ACHN (cell line): ENCODE measurements at regions not wholly inside any gene's neighbourhood (a gene's known extent, or its start where the extent isn't known, plus 50 kb on each side); places are given as distances from the start of the nearest gene placed in this dataset.
"Not testable (repeated sequence)": the region's sequence is repeated elsewhere in the genome, so short reads cannot be mapped to it uniquely, and the experiment has no call there.

Experiments
- DNase-seq: peaks from one replicate; pipeline ENCODE4 v3.0.0-alpha.2; 2015
- in situ Hi-C: cut with HindIII; loops from 2 replicates; pipeline ENCODE4 v1.10.0; 2017; ENCODE audit warnings: low sequenced_read_pairs, low pct_ligation_motif_present, low pct_unique_long_range_greater_than_20kb

DNA sequence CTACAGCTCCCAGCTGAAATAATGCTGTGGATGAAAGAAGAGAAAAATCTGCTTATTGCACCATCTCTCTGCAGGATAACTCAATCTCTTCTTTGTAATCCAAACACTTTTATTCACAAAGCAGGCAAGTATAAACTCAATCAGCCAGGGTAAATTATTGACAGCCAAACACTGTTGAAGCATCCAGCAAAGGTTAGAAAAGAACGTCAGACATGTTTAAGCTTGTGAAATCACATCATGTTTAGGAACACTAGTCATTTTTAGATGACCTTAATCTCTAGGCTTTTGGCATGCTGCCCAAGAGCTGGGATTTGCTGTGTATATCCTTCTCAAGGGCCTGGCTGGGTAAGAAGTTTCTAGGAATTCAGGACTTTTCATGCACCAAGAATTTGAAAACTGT, 1148.1 kb upstream of the FANCL start:
- peak; percentile 90 for DNase-seq
- in situ Hi-C loops, result no loop called here

DNA sequence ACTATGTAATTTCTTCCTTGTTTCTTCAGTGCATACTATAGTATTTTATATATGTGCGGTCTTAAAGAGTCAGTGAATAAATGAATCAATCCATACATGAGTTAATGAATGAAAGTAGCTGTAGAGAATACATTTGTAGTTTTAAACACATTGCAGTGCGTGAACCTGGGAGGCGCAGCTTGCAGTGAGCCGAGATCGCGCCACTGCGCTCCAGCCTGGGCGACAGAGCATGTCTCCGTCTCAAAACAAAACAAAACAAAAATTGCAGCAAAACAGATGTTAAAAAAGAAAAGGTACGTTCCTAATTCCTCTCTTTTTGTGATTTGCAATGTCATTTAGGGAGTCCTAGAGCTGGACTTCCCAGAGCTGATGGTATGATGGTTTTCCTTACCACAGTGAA, 1144.8 kb upstream of the FANCL start:
- no peak for DNase-seq
- in situ Hi-C loops, result no loop called here

DNA sequence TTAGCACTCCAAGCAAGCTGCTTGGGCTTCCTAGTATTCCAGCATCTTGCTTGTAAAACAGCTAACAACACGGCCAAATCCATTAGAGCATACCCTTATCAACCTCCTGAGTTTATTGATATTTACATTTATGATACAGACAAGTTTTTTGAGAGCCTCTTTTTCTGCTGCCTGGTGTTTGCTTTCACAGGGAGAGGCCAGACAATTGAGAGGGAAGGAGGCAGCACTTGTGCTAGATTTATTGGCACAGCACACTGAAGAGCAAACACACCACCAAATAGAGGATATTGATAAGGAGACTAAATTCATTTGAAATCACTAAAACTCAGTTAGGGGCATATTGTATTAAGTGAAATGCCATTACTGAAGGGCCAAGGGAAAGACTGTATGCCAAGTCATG, 1142.3 kb upstream of the FANCL start:
- in situ Hi-C loops, result no loop called here
- no peak for DNase-seq

DNA sequence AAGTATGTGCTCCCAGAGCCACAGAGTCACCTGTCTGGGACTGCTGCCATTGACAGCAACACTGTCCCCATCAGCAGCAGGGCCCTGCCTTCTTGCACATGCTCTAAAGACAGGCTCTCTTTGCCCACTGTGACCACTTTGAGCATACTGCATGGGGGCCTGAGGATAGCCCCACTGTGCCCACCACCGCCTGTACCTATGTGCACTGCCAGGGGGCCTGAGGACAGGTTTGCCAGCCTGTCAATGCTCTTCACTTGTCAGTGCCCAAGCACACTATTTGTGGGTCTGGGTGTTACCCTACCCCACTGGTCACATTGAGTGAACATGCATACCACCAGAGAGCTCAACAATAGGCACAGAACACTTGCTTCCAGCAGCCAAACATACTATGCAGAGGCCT, 1137.0 kb upstream of the FANCL start:
- in situ Hi-C loops, result no loop called here
- DNase-seq, result no peak

DNA sequence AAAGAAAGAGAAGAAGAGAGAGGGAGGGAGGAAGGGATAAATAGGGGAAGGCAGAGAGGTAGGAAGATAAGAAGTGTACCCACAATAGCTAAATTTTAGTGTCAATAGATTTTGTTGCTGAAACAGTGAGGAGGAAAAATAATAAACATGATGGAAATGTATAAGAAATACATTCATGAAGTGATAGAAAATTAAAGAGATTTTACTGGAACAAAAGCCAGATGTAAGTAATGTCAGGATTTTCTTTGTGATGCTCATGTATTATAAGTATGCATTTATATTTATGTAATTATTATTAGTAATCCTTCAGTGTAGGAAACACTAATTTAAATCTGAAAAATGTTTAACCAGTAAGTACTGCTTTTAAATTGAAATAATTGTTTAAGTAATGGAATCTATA, 1125.2 kb upstream of the FANCL start:
- no peak for DNase-seq
- in situ Hi-C loops, result no loop called here

DNA sequence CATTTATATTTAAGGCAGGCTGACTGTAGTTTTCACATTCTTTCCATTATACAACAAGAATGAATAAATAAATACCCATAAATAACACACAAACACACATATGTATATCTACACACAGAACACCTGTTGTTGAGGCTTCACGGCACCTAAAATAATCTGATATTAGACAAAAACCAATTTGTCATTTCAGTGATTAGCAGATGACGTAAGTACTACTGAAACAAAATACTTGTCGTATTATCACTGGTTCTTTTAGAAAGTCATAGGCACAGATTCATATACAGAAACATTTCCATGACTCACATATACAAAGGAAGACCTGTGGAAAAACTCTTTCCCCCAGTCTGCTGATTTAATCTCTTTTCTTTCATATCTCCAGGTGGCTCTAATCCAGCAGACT, 1113.4 kb upstream of the FANCL start:
- in situ Hi-C loops, result no loop called here
- DNase-seq, result no peak

DNA sequence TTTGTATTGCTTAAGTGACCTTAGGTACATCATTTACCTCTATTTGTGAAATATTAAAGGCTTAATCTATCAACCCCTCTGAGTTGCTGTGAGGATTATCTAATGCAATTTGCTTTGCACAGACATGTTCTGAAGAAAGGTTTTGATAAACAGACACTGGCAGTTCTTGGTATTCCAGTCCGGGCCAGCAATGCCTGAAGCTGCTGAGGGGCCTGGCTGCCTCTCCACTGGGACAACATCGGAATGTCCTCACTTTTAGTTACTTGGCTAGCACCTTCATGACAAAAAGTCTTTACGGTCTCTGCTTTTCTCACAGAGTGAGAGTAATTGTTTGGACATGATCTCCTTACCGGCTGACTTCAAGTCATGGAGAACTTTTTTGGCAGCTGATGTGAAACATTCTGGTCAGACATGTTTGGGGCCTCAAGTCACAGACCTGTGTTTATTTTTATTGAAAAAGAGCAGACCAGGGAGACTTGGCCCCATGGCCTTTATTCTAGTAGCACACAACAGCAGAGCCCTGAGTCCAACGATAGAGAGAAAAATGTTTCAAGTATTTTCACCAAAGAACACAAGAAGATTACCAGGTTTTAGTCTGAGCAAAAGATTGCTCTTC, 1112.3 kb upstream of the FANCL start:
- DNase-seq, result no peak
- in situ Hi-C loops, result no loop called here

DNA sequence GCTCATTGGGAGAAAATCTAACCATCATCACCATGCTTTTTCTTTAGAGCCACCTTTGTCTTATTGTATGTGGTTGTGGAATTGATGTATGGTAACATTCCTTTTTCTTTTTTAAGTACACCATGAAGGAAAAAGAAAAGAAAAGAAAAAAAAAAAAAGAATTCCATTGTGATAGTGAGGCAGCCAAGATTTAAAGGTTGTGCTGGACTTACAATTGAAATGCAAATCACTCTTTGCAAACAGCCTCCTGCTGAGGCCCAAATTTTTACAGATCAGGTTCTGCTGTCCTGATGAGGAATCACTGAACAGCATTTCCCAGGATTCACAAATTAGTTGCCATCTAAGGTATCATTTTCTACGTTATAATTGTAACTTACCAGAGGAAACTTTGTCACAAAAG, 1101.0 kb upstream of the FANCL start:
- no peak for DNase-seq
- in situ Hi-C loops, result no loop called here

DNA sequence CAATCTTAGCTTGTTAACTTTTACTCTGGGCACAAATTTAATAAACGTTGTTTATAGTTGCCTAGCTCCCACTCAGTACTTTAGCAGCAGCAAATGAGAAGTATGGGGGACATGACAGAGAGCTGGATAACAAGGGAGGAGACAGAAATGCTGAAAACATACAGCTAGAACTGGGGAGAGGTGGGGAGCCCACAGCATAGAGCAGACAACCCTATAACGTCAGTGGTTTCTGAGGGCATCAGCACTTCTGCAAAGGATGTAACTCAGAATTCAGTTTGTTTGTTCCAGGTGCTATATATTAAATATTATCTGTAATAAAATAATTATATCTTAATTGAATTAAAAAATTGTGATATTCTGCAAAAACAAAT, 1098.7 kb upstream of the FANCL start:
- no peak for DNase-seq

DNA sequence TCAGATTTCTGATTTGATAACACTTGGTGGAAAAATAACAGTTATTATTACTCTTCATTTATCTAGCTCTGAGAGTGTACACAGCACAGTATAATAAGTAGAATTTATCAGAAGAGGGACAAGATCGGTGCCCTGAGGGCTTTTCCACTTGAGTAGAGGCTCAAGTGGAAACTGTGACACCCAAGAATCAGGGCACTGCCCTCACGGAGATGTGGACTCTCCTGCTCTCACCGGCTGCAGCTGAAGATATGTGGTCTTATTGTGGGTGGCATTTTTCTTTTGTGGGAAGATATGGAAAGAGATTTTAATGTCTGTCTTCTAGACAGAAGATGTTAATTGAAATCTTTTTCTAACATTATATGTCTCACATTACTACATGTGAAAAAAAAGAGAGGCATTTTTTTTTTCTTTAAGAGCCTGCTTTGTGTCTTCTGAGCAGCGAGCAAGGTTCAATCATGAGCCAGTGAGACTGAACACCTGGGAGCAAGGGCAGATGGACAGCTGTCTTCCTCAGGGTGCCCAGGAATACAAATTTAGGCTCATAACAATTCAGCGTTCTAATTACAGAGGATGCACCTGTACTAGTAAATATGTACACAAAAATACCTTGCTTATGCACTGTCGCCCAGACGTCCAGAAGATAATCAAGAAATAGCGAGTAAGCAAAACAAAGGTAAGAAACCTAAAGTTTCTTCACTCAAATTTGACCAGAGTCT, 1098.2 kb upstream of the FANCL start:
- no peak for DNase-seq
- in situ Hi-C loops, result no loop called here

More for the DNA sequence above, 1098.7 kb upstream of the FANCL start:
- in situ Hi-C loops, result no loop called here

DNA sequence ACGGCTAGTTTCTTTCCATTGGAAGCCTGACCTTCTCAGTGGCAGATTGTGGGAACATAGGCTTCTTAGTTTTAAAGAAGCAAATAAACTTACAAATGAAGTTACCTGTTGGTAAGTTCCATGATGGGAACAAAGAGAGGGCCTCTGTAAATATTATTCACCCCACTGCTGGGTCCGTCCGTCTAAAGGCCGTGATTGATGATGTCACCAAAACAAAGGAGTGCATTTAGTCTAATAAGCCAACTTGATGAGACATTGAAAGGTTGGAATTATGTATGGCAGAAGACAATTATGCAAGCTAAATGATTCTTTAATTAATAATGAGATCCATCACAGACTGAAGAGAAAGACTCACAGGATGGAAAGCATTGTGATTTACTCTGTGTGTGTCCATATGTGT, 1091.9 kb upstream of the FANCL start:
- no peak for DNase-seq
- in situ Hi-C loops, result no loop called here

DNA sequence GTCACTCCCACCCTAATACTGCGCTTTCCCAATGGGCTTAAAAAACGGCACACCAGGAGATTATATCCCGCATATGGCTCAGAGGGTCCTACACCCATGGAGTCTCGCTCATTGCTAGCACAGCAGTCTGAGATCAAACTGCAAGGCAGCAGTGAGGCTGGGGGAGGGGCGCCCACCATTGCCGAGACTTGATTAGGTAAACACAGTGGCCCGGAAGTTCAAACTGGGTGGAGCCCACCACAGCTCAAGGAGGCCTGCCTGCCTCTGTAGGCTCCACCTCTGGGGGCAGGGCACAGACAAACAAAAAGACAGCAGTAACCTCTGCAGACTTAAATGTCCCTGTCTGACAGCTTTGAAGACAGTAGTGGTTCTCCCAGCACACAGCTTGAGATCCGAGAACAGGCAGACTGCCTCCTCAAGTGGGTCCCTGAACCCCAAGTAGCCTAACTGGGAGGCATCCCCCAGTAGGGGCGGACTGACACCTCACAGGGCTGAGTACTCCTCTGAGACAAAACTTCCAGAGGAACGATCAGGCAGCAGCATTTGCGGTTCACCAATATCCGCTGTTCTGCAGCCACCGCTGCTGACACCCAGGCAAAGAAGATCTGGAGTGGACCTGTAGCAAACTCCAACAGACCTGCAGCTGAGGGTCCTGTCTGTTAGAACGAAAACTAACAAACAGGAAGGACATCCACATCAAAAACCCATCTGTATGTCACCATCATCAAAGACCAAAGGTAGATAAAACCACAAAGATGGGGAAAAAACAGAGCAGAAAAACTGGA, 1085.6 kb upstream of the FANCL start:
- DNase-seq, in situ Hi-C loops: not testable (repeated sequence)

DNA sequence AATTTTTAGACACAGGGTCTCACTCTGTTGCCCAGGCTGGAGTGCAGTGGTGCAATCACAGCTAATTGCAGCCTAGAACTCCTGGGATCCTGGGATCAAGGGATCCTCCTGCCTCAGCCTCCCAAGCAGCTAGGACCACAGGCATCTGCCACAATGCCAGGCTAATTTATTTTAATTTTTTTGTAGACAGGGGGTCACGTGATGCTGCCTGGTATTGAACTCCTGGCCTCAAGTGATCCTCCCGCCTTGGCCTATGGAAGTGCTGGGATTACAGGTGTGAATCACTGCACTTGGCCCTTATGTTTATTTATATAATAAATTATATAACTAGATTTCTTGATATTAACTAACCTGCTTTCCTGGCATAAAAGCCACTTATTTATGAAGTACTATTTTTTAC, 1081.7 kb upstream of the FANCL start:
- DNase-seq, result no peak
- in situ Hi-C loops, result no loop called here

DNA sequence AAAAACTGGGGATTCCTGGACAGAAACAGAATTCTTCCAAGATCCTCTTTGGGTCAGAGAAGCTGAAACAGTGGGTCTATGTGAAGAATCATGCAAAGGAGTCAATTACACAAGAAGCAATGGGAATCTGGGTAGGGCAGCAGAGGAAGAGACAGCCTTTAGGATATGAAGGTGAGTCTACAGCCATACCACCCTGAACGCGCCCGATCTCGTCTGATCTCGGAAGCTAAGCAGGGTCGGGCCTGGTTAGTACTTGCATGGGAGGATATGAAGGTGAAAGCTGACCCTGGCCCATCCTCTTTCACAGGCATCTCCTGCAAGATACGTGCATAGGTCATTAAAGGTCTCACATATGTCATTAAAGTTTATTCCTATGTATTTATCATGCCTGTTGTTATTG, 1080.9 kb upstream of the FANCL start:
- in situ Hi-C loops, result no loop called here
- DNase-seq, result no peak

DNA sequence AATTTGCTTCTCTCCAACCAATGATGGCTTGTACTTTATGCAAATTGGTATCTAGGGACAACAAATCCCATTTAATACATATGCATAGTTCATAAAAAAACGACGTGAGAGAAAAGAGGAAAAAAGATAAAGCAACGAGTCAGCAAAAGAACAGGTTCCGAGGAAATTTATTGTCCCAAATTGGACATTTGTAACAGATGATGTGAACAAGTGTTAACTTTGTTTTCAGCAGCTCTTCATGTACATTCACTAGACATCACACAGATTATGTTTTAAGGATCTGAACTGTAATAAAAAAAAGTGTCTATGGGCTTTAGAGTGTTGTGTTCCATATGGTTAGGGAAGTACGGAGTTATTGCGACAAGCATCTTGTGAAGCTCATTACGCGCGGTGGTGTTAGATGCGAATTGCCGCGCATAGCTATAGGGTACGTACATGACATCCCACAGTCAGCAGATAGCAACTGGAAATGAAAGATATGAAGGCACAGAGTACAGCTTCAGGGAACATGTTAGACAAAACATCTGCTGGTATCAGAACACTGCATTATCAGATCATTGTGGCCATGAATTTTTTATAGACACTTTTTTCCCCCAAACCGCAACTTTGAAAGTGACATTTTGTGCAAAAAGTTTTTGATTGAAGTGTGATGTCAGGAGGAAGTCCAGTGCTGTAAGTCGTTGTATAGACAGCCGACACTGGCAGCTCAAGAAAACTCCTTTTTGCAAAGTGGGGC, 1073.1 kb upstream of the FANCL start:
- in situ Hi-C loops, result no loop called here
- DNase-seq, result no peak

DNA sequence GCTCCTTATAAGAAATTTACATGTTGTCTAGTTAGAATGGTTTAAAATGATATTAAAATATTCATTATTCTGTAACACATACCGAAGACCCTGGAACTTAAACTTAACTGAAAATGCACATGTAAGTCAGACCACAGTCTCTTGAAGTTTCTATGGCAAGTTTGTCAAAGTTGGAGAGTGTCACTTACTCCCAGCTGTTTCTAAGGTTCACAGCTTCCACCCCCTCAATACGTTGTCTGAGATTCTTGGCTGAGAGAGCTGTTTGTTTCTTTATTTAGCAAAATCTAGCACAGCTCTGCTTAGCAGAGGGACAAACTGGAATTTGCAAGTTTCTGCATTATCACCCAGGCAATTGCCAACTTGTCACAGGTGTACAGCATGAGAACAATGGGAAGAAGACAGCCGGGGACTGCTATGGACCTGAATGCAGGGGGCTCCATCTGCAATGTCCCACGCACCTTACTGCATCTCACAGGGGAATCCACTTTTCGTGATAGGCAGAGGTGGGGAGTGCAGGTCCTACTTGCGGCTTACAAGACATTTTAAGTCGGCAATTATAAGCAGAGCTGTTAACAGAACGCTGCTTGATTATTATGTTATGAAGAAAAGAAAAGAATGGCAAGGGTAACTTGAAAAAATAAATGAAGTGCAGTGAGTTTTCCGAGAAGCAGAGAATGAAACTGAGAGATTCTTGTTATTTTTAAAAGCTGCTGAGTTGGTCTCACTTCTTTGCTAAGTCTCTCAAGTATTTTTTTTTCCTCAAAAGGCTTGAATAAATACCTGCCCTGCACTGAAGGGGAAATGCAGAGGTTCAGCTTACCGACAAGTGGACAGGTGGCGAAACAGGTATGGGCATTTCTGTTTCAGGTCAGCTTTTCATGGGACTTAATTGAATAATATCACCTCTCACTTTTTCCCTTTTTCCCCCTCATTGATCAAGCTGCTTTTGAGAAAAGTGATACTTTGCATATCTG, 1072.1 kb upstream of the FANCL start:
- DNase-seq, result no peak
- in situ Hi-C loops, result no loop called here

DNA sequence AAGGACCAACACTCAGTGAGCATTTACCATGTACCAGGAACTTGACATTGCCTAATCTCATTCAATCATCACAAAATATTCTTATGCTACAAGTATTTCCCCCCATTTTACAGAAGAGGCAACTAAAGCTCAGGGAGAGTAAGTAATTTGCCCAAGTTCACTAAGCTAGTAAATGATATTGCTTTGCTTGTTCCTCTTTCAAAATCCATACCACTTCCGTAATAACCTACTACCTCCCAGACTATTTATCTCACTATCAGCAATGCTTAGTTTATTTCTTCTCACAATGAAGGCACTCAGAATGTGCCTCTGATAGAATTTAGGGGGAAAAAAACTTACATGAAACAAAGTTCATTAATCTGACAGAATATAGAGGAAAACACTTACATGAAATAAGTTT, 1070.9 kb upstream of the FANCL start:
- in situ Hi-C loops, result no loop called here
- no peak for DNase-seq

DNA sequence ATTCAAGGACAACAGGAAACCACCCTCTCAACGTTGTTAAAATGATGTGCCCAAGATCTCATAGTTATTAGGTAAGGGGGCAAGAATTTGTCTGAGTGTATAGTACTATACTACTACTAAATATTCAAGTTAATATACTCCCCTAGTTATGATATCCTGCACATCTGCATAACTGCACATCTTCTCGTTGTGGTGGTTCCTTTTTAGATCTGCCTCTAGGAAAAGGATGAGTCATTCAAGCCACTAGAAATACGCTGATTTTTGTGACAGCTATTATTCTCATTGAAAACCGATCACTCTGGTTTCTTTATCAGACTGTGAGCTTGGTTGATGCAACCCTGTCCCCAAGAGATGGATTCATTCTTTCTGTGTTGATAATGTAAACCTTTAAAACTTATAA, 1067.0 kb upstream of the FANCL start:
- no peak for DNase-seq
- in situ Hi-C loops, result no loop called here
